GM13977 (cell line): ENCODE measurements at regions not wholly inside any gene's neighbourhood (a gene's known extent, or its start where the extent isn't known, plus 50 kb on each side); places are given as distances from the start of the nearest gene placed in this dataset.

Experiments used
- DNase-seq: peaks from one replicate; pipeline ENCODE4 v3.0.0; 2012; ENCODE audit warnings: low spot score
- CTCF ChIP-seq: IDR thresholded peaks from 2 replicates; pipeline ENCODE4 v1.5.1; 2012; ENCODE audit warnings: mild to moderate bottlenecking, control low read depth; ENCODE audit not compliant: insufficient read depth; ENCODE audit errors: extremely low read depth, missing control alignments
- in situ Hi-C: fragments of 300-500 bp; cut with MboI; formaldehyde crosslinking; loops from one replicate; pipeline ENCODE4 v1.12.0; 2022; ENCODE audit warnings: low sequenced_read_pairs, low pct_unique_long_range_greater_than_20kb, mixed read lengths, inconsistent platforms; ENCODE audit not compliant: unreplicated experiment

- in situ Hi-C loops, result no loop called here
- TF ChIP-seq CTCF, result no peak
- no peak for DNase-seq
Measured at GRCh38 chrY:8644926-8645325, 692.3 kb upstream of the TSPY4 start.

DNA sequence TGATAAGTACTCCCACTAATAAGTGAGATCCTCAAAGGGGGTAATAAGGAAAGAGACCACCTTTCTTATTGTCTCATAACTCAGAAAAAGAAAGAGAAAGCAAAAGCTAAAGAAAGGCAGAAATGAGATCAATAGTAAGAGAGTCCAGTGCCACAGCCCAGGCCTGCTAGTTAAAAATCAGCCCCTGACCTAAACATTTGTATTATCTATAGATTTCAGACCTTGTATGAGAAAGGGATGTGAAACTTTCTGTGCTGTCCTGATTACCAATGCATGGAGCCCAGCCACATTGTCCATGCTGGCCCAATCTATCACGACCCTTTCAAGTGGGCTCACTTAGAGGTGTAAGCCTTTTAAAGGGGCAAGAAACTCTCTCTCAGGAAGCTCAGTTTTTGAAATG is 684.8 kb upstream of the TSPY4 start:
- in situ Hi-C loops, result no loop called here
- TF ChIP-seq CTCF, result no peak
- DNase-seq, result no peak

GRCh38 chrY:8655017-8655416 is 682.2 kb upstream of the TSPY4 start:
- DNase-seq, result no peak
- in situ Hi-C loops, result no loop called here
- no peak for TF ChIP-seq CTCF

DNA sequence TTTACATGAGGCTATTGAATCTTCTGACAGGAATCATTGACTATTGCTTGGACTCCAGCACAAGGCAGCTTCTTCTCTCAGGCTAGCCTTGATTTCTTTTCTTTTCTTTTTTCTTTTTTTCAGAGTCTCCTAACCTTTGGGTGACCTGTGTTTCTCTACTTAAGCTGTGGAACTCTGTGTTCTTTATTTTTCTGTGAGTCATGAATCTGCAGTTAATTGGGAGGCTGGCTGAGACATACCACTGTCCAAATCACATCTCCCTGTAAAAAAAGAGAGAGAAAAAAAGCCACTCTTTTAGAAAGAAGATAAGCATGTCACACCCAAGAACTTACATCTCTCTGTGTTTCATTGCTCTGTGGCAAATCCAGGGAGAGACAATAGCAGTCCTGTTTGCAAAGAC is 681.2 kb upstream of the TSPY4 start:
- DNase-seq, result no peak
- in situ Hi-C loops, result no loop called here
- no peak for TF ChIP-seq CTCF

DNA sequence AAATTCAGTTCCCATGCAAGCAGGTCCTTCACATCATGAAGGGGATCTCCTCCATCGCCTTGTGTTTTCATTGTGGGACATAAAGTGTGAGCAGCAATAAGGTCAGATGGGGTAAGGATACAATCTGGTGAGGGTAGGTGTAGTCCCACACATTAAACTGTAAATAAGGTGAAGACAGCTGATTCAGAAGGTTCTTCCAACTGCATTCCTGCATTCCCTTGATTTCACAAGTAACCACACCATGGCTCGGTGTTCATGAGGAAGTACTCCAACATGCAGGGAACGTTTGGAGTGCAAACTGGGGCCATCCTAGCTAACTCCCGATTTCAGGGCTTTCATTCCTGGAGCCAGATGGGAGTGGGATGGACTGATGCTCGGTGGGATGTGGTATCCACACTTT is 680.7 kb upstream of the TSPY4 start:
- DNase-seq, result no peak
- no peak for TF ChIP-seq CTCF
- in situ Hi-C loops, result no loop called here

- in situ Hi-C loops, result no loop called here
- TF ChIP-seq CTCF, result no peak
- no peak for DNase-seq
Measured at GRCh38 chrY:8659721-8660120, 677.5 kb upstream of the TSPY4 start.

GRCh38 chrY:8673896-8674295 is 663.4 kb upstream of the TSPY4 start:
- no peak for TF ChIP-seq CTCF
- DNase-seq, result no peak
- in situ Hi-C loops, result no loop called here
